C4-2B (cell line): ENCODE measurements at regions not wholly inside any gene's neighbourhood (a gene's known extent, or its start where the extent isn't known, plus 50 kb on each side); places are given as distances from the start of the nearest gene placed in this dataset.

Experiments used
- CTCF ChIP-seq: fragments of 450-650 bp; conservative IDR thresholded peaks from 2 replicates; pipeline ENCODE4 v1.5.1; 2017; ENCODE audit warnings: mild to moderate bottlenecking
- ZFX ChIP-seq: fragments of 450-650 bp; IDR thresholded peaks from 2 replicates; pipeline ENCODE4 v1.6.1; 2017

- TF ChIP-seq CTCF (no peak), ZFX (no peak)
Measured at GRCh38 chr2:133908171-133908570, 339.9 kb upstream of the NCKAP5 start.
